HepG2 (cell line): ENCODE measurements at regions not wholly inside any gene's neighbourhood (a gene's known extent, or its start where the extent isn't known, plus 50 kb on each side); places are given as distances from the start of the nearest gene placed in this dataset.

Source experiments
- ARID3A ChIP-seq: IDR thresholded peaks from 2 replicates; pipeline ENCODE4 v1.6.1; 2012; ENCODE audit warnings: low read depth, low read length, improper control_type of control experiment
- CBX5 ChIP-seq: sonication (generic); formaldehyde crosslinking; IDR thresholded peaks from 2 replicates; pipeline ENCODE4 v1.4.0; 2020; ENCODE audit warnings: missing genetic modification reagents, borderline replicate concordance
- CTCF ChIP-seq: sonication (generic); formaldehyde crosslinking; IDR thresholded peaks from 2 replicates; pipeline ENCODE4 v1.5.0; 2020; ENCODE audit warnings: mild to moderate bottlenecking, missing genetic modification reagents, moderate library complexity
- JUND ChIP-seq: sonication (generic); formaldehyde crosslinking; IDR thresholded peaks from 2 replicates; pipeline ENCODE4 v1.8.0; 2022; ENCODE audit warnings: mild to moderate bottlenecking, missing genetic modification reagents
- KDM6A ChIP-seq: IDR thresholded peaks from 2 replicates; pipeline ENCODE4 v1.6.1; 2016; ENCODE audit warnings: low read depth
- KLF16 ChIP-seq, 2 experiments: sonication (generic) in 1 of 2; formaldehyde crosslinking in 1 of 2; IDR thresholded peaks; 2 replicates each; pipeline versions ENCODE4 v1.6.1 to v1.8.0; 2016 to 2023; ENCODE audit warnings: missing genetic modification reagents in 2 of 2, missing compliant biosample characterization in 1 of 2
- MXI1 ChIP-seq: IDR thresholded peaks from 3 replicates; pipeline ENCODE4 v1.6.1; 2012; ENCODE audit warnings: low read depth, low read length, inconsistent platforms, borderline replicate concordance
- PRDM15 ChIP-seq: sonication (generic); formaldehyde crosslinking; IDR thresholded peaks from 2 replicates; pipeline ENCODE4 v1.4.0; 2020; ENCODE audit warnings: missing genetic modification reagents
- PTBP1 ChIP-seq: fragments of 200-400 bp; formaldehyde crosslinking; IDR thresholded peaks from 2 replicates; pipeline ENCODE4 v1.6.1; 2018; ENCODE audit warnings: low read length, low read depth; ENCODE audit not compliant: poor library complexity, severe bottlenecking
- ZNF446 ChIP-seq: sonication (generic); formaldehyde crosslinking; IDR thresholded peaks from 2 replicates; pipeline ENCODE4 v1.5.0; 2020; ENCODE audit warnings: mild to moderate bottlenecking, missing genetic modification reagents

- TF ChIP-seq CTCF (CRISPR knock-in tag) (no peak), KDM6A (CRISPR knock-in tag) (no peak), ZNF446 (CRISPR knock-in tag) (no peak), KLF16 (CRISPR knock-in tag; IDR thresholded peaks at IDR 0.05) (no peak), CBX5 (no peak), PRDM15 (CRISPR knock-in tag) (no peak), MXI1 (no peak), PTBP1 (no peak), ARID3A (no peak), JUND (no peak)
Observed at GRCh38 chr6:148612043-148612442, 134.8 kb upstream of the UST start.
